BLaER1 (cell line): ENCODE measurements at regions not wholly inside any gene's neighbourhood (a gene's known extent, or its start where the extent isn't known, plus 50 kb on each side); places are given as distances from the start of the nearest gene placed in this dataset.

ENCODE experiments used
- H3K27ac ChIP-seq: shearing (Covaris generic); formaldehyde crosslinking; 2 replicates; pipeline ENCODE4 v1.8.1; 2022
- H3K27me3 ChIP-seq: shearing (Covaris generic); formaldehyde crosslinking; 2 replicates; pipeline ENCODE4 v1.8.1; 2022
- H3K36me3 ChIP-seq: shearing (Covaris generic); formaldehyde crosslinking; 2 replicates; pipeline ENCODE4 v1.8.1; 2022
- H3K4me1 ChIP-seq: shearing (Covaris generic); formaldehyde crosslinking; 2 replicates; pipeline ENCODE4 v1.8.1; 2022
- H3K4me2 ChIP-seq: shearing (Covaris generic); formaldehyde crosslinking; 2 replicates; pipeline ENCODE4 v1.8.1; 2022
- H3K4me3 ChIP-seq: shearing (Covaris generic); formaldehyde crosslinking; 2 replicates; pipeline ENCODE4 v1.8.1; 2022
- H3K9ac ChIP-seq: shearing (Covaris generic); formaldehyde crosslinking; 2 replicates; pipeline ENCODE4 v1.8.1; 2022
- H3K9me3 ChIP-seq: shearing (Covaris generic); formaldehyde crosslinking; 2 replicates; pipeline ENCODE4 v1.8.1; 2022
- H4K20me1 ChIP-seq: shearing (Covaris generic); formaldehyde crosslinking; 2 replicates; pipeline ENCODE4 v1.8.1; 2022
- Cebpa-rat ChIP-seq: shearing (Covaris generic); IDR thresholded peaks from 2 replicates; pipeline ENCODE4 v1.8.1; 2022

DNA sequence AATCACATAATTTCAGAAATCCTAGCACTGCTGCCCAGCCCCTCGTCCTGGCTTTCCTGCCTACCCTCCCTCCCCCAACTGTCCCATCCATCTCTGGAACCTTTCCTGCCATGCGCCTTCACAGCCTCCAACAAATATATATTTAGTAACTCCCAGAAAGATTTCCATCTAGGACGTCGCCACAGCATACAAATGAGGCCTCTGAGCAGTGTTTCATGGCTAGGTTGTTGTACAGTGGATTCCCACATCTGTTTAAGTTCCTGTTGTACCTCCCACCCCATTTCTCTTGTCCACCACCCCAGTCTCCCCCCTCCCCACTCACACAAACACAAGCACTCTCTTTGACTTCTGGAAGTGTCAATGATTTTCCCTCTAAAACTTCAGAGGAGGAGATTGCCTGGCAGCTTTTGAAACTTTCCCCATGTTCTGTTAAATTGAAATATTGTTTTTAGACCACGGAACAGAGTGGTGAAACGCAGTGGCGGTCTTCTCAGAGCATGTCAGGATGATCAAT is 280.3 kb upstream of the RORA start:
- Histone ChIP-seq H3K36me3 (no peaks in the 10 kb centered on the region), H3K27ac (no peak overlapping the region; the same call in 1 of the 2 replicates), H4K20me1 (no peaks in the 10 kb centered on the region), H3K4me1 (peaks cover 35% of the 10 kb centered on the region), H3K4me2 (peak overlapping the region; percentile 73), H3K4me3 (no peak overlapping the region), H3K9ac (no peak overlapping the region), H3K27me3 (no peaks in the 10 kb centered on the region), H3K9me3 (peaks cover 6% of the 10 kb centered on the region)
- TF ChIP-seq Cebpa-rat = no peak

DNA sequence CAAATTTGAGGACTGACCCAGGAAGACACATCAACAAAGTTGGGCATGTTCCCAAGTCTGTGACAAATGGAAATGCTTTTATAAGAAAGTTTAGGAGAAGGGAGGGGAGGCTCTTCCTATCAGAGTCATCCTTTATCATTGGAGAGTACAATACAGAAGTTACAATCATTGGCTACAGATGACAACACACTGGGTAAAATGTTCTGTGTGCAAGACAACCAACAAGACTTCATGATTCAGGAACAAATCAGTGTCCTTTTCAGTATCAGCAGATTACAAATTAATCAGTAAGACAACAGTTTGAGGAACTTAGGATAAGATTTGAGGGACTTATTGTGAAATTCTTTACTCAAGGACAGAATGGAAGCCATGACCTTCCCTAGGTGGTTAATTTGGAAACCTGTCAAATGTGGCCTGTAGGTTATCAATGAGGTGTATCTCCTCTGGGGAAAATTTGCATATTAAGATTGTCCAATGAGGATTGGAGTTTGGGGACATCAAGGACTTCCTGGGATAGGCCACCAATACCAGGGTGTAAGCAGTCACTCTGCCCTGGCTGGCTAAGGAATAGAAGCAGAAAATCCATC is 274.4 kb upstream of the RORA start:
- Histone ChIP-seq H3K27ac (no peak overlapping the region), H3K9me3 (no peaks in the 10 kb centered on the region), H3K27me3 (no peaks in the 10 kb centered on the region), H3K4me3 (no peak overlapping the region), H3K36me3 (no peaks in the 10 kb centered on the region), H3K9ac (no peak overlapping the region), H3K4me1 (0 out of 2 replicates have a peak, but pooled peaks cover under 1% of the 10 kb centered on the region), H4K20me1 (no peaks in the 10 kb centered on the region), H3K4me2 (no peak overlapping the region)
- no peak for TF ChIP-seq Cebpa-rat

DNA sequence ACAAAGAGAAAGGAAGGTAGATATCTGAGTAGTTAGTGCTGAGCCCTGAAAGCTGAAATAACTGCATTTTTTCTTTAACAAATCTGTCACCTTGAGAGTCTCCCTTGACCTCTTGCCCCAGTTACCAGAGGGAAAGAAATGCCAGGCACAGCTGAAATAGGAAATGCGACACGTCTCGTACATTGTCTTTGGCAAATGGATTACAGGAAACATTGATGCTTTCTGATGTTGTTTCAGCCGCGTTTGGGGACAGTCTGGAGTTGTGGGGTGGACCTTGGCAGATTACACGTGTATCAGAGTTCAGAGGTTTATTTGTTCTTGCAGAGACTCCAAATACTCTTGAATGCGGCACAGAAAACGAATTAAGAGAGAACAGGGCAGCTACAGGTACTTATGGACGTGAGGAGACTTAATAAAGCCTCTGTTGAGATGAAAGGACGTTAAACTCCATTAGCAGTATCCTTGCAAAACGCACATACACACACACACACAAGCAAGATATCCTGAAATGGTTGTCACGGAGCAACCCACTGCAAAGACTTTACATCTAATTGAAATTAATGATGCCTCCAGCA is 272.8 kb upstream of the RORA start:
- Histone ChIP-seq H3K9me3 (no peaks in the 10 kb centered on the region), H3K9ac (no peak overlapping the region), H3K27ac (no peak overlapping the region), H3K4me1 (no peaks in the 10 kb centered on the region), H3K27me3 (no peaks in the 10 kb centered on the region), H3K4me2 (no peak overlapping the region), H3K36me3 (no peaks in the 10 kb centered on the region), H3K4me3 (no peak overlapping the region), H4K20me1 (no peaks in the 10 kb centered on the region)
- no peak for TF ChIP-seq Cebpa-rat

DNA sequence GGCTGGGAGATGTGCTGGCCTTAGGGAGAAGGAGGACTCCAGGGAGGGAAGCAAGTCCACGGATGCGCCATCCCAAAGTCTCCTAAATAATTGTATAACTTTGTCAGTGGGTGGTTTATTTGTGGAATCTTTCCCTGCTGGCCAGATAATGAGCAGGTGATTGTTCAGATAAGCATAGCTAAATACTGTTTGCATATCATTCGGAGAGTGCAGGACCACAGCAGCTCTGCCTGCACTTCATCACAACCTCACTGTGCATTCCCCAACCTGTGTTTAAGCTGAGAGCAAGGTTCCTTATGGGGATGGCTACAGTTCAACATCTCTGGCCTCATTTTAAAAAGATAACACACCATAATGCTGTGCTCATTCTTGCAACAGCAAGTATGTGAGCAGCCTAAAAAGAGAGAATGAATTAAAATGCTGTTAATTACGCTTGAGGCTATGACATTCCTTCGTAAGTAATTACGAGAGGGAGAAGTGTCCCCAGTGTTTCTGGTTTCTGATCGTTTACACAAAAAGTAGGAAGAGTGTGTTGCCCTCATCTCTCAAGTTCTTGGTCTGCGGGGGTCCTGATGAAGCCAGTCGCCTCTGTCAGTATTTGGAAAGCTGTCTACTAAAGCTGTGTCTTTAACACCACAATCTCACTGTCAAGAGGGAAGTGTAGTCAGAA is 272.0 kb upstream of the RORA start:
- H3K4me3 ChIP-seq = no peak overlapping the region
- no peaks in the 10 kb centered on the region for H3K27me3 ChIP-seq
- no peak overlapping the region for H3K4me2 ChIP-seq
- TF ChIP-seq Cebpa-rat = no peak
- no peak overlapping the region for H3K27ac ChIP-seq
- H3K36me3 ChIP-seq = no peaks in the 10 kb centered on the region
- no peaks in the 10 kb centered on the region for H3K4me1 ChIP-seq
- H4K20me1 ChIP-seq = no peaks in the 10 kb centered on the region
- H3K9me3 ChIP-seq = no peaks in the 10 kb centered on the region
- H3K9ac ChIP-seq = no peak overlapping the region

DNA sequence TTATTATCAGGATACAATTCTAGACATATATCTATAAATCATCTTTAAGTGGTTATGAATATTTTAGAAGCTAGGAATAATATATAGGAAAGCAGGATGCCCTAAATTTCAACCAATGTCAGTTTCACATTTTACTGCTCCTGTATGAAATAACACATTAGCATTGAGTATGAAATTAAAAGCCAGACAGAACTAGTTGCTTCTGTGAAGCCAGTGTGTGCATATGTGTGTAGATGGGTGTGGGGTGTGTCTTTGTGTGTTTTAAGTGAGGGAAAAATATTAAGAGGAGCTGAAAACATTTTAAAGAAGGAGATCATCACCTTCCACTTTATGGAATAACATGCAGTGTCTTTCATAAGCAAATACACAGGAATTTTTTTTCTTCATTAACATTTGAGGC is 271.4 kb upstream of the RORA start:
- Histone ChIP-seq H3K4me2 (no peak overlapping the region), H3K4me1 (no peaks in the 10 kb centered on the region), H3K4me3 (no peak overlapping the region), H3K9ac (no peak overlapping the region), H3K36me3 (no peaks in the 10 kb centered on the region), H4K20me1 (no peaks in the 10 kb centered on the region), H3K27ac (no peak overlapping the region), H3K27me3 (no peaks in the 10 kb centered on the region), H3K9me3 (no peaks in the 10 kb centered on the region)
- no peak for TF ChIP-seq Cebpa-rat

DNA sequence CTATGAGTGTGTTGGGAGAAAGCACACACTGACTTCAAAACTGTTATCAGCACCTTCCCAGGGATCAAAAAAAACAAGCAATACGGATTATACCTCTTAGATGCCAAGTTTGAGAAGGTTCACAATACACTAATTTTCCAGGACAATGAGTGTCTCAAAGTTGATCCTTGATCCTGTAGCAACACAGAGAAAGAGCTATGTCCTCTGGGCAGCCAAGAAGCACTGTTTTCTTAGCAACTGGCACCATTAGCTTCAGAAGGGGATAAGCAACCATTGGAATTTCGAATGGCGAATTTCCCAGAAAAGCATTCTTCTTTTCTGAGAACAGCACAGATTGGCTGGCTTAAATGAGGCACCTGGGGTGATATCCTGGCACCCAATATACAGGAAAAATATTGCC is 270.3 kb upstream of the RORA start:
- Histone ChIP-seq H3K27me3 (no peaks in the 10 kb centered on the region), H3K27ac (no peak overlapping the region)
- no peak for TF ChIP-seq Cebpa-rat

DNA sequence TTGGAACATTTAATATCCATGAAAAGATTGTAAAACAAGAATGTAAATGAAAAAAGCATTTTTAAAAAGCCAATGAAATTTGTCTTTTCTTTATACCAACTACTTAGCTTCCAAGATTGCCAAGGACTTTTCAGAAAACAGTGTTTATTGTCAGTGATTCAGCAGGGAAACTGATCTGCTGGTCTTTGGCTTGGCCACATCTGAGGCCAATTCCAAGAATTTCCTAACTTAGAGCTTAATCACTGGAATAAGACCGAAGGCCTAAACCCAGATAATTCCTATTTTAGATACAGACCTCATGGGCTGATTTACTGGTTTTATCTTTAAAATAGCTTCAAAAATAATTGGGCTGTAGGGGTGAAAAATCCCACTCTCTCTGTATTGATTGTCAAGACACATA is 260.5 kb upstream of the RORA start:
- H3K4me3 ChIP-seq = no peak overlapping the region
- H3K4me1 ChIP-seq = peaks cover 10% of the 10 kb centered on the region
- no peak for TF ChIP-seq Cebpa-rat
- no peak overlapping the region for H3K27ac ChIP-seq
- H3K9me3 ChIP-seq = no peaks in the 10 kb centered on the region
- H4K20me1 ChIP-seq = no peaks in the 10 kb centered on the region
- no peak overlapping the region for H3K4me2 ChIP-seq
- no peak overlapping the region for H3K9ac ChIP-seq
- H3K36me3 ChIP-seq = no peaks in the 10 kb centered on the region
- no peaks in the 10 kb centered on the region for H3K27me3 ChIP-seq

More for the DNA sequence above, 270.3 kb upstream of the RORA start:
- H3K9me3 ChIP-seq = no peaks in the 10 kb centered on the region
- no peak overlapping the region for H3K4me3 ChIP-seq
- H3K9ac ChIP-seq = no peak overlapping the region
- no peaks in the 10 kb centered on the region for H3K4me1 ChIP-seq
- H3K4me2 ChIP-seq = no peak overlapping the region
- no peaks in the 10 kb centered on the region for H4K20me1 ChIP-seq
- H3K36me3 ChIP-seq = no peaks in the 10 kb centered on the region

DNA sequence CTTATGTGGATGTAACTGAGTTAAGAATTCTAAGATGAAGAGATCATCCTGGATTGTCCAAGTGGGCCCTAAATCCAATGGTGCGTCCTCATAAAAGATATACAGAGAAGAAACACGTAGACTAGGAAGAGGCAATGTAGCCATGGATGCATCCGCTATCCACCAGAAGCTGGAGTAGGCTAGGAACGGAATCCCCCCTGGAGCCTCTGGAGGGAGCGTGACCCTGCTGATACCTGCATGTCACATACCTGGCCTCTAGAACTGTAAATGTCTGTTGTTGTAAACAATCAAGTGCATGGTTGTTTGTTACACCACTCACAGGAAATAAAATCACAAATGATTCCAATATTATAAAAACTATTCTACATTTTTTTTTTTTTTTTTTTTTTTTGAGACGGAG is 254.5 kb upstream of the RORA start:
- Histone ChIP-seq H3K4me3 (no peak overlapping the region), H3K36me3 (no peaks in the 10 kb centered on the region), H3K9me3 (no peaks in the 10 kb centered on the region), H3K4me1 (peaks cover 17% of the 10 kb centered on the region), H3K27ac (no peak overlapping the region), H3K9ac (no peak overlapping the region), H3K4me2 (no peak overlapping the region), H3K27me3 (no peaks in the 10 kb centered on the region), H4K20me1 (no peaks in the 10 kb centered on the region)
- no peak for TF ChIP-seq Cebpa-rat

DNA sequence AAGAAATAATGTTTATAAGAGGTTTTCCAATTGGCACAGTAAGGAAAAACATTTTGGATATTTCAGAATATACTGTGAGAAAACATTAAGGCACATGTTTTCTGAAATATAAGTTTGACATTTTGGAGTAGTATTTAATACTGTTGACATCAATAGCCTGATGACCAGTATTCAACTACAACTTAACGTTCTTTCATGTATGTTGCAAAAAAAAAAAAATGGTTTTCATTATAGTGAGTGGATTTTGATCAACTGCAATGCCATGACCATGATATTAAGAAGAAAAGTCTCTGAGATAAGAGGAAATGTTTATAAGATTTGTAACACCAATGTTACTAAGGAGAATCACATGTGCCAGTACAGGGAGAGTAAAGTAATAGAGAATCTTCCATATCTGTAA is 252.8 kb upstream of the RORA start:
- Histone ChIP-seq H3K4me2 (no peak overlapping the region), H3K9ac (no peak overlapping the region), H3K4me1 (peaks cover 18% of the 10 kb centered on the region), H3K9me3 (no peaks in the 10 kb centered on the region; the same call in 1 of the 2 replicates), H3K27ac (no peak overlapping the region), H3K27me3 (no peaks in the 10 kb centered on the region), H3K36me3 (no peaks in the 10 kb centered on the region), H3K4me3 (no peak overlapping the region), H4K20me1 (no peaks in the 10 kb centered on the region)
- TF ChIP-seq Cebpa-rat = no peak

DNA sequence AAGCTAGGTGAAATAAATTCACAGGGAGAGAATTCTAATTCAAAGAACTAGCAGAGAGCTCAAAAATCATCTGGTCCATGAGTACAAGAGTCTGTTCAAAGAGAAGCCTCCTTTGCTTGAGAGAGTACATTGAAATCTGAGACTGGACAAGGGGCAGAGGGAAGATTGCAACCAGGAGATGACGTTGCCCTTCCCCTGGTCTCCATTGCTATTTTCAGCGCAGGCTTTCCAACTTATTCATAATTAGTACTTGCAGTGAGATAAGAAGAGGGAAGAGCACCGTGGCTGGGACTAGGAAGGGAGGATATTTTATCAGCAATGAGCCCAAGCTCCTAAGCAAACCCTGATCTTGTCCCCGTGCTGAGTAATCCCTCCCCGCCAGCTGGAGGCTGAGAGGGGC is 251.8 kb upstream of the RORA start:
- H3K4me3 ChIP-seq = no peak overlapping the region
- peaks cover 25% of the 10 kb centered on the region for H3K4me1 ChIP-seq
- H3K27ac ChIP-seq = no peak overlapping the region
- no peaks in the 10 kb centered on the region for H4K20me1 ChIP-seq
- H3K4me2 ChIP-seq = no peak overlapping the region
- H3K9me3 ChIP-seq = no peaks in the 10 kb centered on the region; the same call in 1 of the 2 replicates
- TF ChIP-seq Cebpa-rat = no peak
- no peaks in the 10 kb centered on the region for H3K27me3 ChIP-seq
- H3K9ac ChIP-seq = no peak overlapping the region
- H3K36me3 ChIP-seq = no peaks in the 10 kb centered on the region
